A549 (cell line): ENCODE measurements at regions not wholly inside any gene's neighbourhood (a gene's known extent, or its start where the extent isn't known, plus 50 kb on each side); places are given as distances from the start of the nearest gene placed in this dataset.

Experiments used
- BHLHE40 ChIP-seq: IDR thresholded peaks from 2 replicates; pipeline ENCODE4 v1.6.1; 2012; ENCODE audit warnings: low read depth, low read length, inconsistent platforms
- CTCF ChIP-seq: fragments of >200 bp; sonication (Bioruptor Twin); formaldehyde crosslinking; IDR thresholded peaks from 3 replicates; pipeline ENCODE4 v1.5.1; 2016
- EHMT2 ChIP-seq: fragments of 200-600 bp; sonication (generic); IDR thresholded peaks from 2 replicates; pipeline ENCODE4 v1.6.1; 2016; ENCODE audit warnings: antibody characterized with exemption, low read depth, mild to moderate bottlenecking, moderate library complexity
- ZSCAN20 ChIP-seq: fragments of 250-450 bp; sonication (Bioruptor Pico); IDR thresholded peaks from 2 replicates; pipeline ENCODE4 v1.8.0; 2022; ENCODE audit warnings: mild to moderate bottlenecking, moderate library complexity

- TF ChIP-seq CTCF, result no peak
- TF ChIP-seq BHLHE40, result no peak
- TF ChIP-seq ZSCAN20 (CRISPR knock-in tag), result no peak
- no peak for TF ChIP-seq EHMT2
These were observed 146.2 kb downstream of the DLL1 start for GRCh38 chr6:170144571-170145271.
